ENCODE measurements at regions not wholly inside any gene's neighbourhood (a gene's known extent, or its start where the extent isn't known, plus 50 kb on each side); places are given as distances from the start of the nearest gene placed in this dataset.

DNA sequence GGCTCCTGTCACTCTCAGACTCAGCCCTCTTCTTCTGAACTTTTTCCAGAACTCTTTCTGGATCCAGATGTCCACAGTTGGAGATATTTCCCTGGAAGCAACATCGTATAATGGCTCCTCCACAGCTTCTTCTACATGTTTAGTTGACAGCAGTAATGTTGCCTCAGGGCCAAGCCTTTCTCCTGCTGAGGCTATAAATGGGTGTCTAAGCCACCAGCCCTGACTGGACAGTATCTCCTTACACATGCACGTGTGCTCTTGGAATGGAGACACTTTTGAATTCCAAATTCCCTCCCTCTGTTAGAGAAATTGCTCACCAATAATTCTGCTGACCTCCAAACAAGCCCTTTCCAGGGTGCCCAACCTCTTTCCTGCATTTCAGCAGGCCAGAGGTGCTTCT is 156.2 kb upstream of the PIK3C3 start:
- Mint-ChIP-seq H3K9me3 (no peaks in the 10 kb centered on the region), H3K4me1 (no peaks in the 10 kb centered on the region), H3K36me3 (ENCODE audit: low read depth) (no peaks in the 10 kb centered on the region), H3K27ac (no peak overlapping the region), H3K27me3 (ENCODE audit: insufficient read depth, low read depth, poor library complexity) (peaks cover 6% of the 10 kb centered on the region), H3K4me3 (no peak overlapping the region)
- no peaks in the 10 kb centered on the region for H3K79me2 ChIP-seq (replicated peaks; ENCODE audit: insufficient read depth)
- ATAC-seq (no peak), DNase-seq (ENCODE audit: low spot score) (no peak)
- no peaks in the 10 kb centered on the region for H4K20me1 ChIP-seq (replicated peaks; ENCODE audit: insufficient read depth)
- no peak overlapping the region for H3K4me3 ChIP-seq
- TF ChIP-seq NANOG (IDR thresholded peaks at IDR 0.05; ENCODE audit: borderline replicate concordance) (no peak), EZH2phosphoT487 (IDR thresholded peaks at IDR 0.05; ENCODE audit: unreplicated experiment) (no peak), STAT1 (IDR thresholded peaks at IDR 0.05; ENCODE audit: unreplicated experiment) (no peak), ZNF331 (CRISPR knock-in tag; IDR thresholded peaks at IDR 0.05; ENCODE audit: low read depth) (no peak), JUNB (IDR thresholded peaks at IDR 0.05; ENCODE audit: unreplicated experiment) (no peak), CREB1 (CRISPR knock-in tag; IDR thresholded peaks at IDR 0.05; ENCODE audit: low read depth) (no peak), ZNF114 (CRISPR knock-in tag; IDR thresholded peaks at IDR 0.05) (no peak)
- H2AFZ ChIP-seq = peak overlapping the region; percentile 35; the same call in 1 of the 2 replicates
- H3K36me3 ChIP-seq (ENCODE audit: insufficient read depth) = no peaks in the 10 kb centered on the region
- H3K9me2 ChIP-seq (ENCODE audit: insufficient read depth) = peaks cover 3% of the 10 kb centered on the region
- no peaks in the 10 kb centered on the region for H3K27me3 ChIP-seq (ENCODE audit: insufficient read depth)
- H3K4me2 ChIP-seq = no peak overlapping the region
- H3K27ac ChIP-seq (ENCODE audit: low read depth) = no peak overlapping the region
- H3F3A ChIP-seq (replicated peaks; ENCODE audit: low read depth) = no peaks in the 10 kb centered on the region
- H3K4me1 ChIP-seq (ENCODE audit: insufficient read depth) = no peaks in the 10 kb centered on the region

DNA sequence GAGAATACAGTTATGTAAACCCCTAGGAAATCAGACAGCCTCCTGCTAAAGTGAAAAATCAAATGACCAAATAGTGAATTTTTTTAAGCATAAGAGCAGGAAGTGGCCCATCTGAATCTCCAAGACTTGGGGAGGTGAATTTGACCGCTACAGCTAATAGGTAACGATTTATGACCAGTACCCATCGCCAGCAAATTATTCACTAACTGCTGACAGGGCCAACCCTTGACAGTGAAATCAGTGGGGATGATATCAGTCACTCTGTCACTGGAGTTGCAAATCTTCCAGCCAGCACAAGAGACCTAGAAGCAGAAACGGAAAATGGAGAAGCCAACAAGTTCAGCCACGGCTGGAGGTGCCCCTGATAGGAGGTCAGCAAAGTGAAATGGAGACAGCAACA is 164.3 kb upstream of the PIK3C3 start:
- no peaks in the 10 kb centered on the region for H3K27me3 ChIP-seq (ENCODE audit: insufficient read depth)
- H3K4me1 ChIP-seq (ENCODE audit: insufficient read depth) = no peaks in the 10 kb centered on the region
- Mint-ChIP-seq H3K4me1 (no peaks in the 10 kb centered on the region), H3K4me3 (no peak overlapping the region), H3K36me3 (ENCODE audit: low read depth) (no peaks in the 10 kb centered on the region), H3K27ac (no peak overlapping the region), H3K27me3 (ENCODE audit: insufficient read depth, low read depth, poor library complexity) (peaks cover 4% of the 10 kb centered on the region), H3K9me3 (no peaks in the 10 kb centered on the region)
- ATAC-seq (no peak), DNase-seq (ENCODE audit: low spot score) (no peak)
- H3K9me2 ChIP-seq (ENCODE audit: insufficient read depth) = peaks cover 5% of the 10 kb centered on the region; the same call in 1 of the 2 replicates
- H3K79me2 ChIP-seq (replicated peaks; ENCODE audit: insufficient read depth) = no peaks in the 10 kb centered on the region
- no peaks in the 10 kb centered on the region for H3K36me3 ChIP-seq (ENCODE audit: insufficient read depth)
- TF ChIP-seq, protein P1, sequence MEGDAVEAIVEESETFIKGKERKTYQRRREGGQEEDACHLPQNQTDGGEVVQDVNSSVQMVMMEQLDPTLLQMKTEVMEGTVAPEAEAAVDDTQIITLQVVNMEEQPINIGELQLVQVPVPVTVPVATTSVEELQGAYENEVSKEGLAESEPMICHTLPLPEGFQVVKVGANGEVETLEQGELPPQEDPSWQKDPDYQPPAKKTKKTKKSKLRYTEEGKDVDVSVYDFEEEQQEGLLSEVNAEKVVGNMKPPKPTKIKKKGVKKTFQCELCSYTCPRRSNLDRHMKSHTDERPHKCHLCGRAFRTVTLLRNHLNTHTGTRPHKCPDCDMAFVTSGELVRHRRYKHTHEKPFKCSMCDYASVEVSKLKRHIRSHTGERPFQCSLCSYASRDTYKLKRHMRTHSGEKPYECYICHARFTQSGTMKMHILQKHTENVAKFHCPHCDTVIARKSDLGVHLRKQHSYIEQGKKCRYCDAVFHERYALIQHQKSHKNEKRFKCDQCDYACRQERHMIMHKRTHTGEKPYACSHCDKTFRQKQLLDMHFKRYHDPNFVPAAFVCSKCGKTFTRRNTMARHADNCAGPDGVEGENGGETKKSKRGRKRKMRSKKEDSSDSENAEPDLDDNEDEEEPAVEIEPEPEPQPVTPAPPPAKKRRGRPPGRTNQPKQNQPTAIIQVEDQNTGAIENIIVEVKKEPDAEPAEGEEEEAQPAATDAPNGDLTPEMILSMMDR (conservative IDR thresholded peaks at IDR 0.05; ENCODE audit: low read depth in 2 of 2) = no peak
- TF ChIP-seq POLR2AphosphoS5 (IDR thresholded peaks at IDR 0.05; ENCODE audit: low read depth) = no peak
- TF ChIP-seq EZH2 (IDR thresholded peaks at IDR 0.05; ENCODE audit: low read depth, unreplicated experiment) = no peak
- H3K4me2 ChIP-seq = no peak overlapping the region
- H3F3A ChIP-seq (replicated peaks; ENCODE audit: low read depth) = no peaks in the 10 kb centered on the region
- H3K27ac ChIP-seq (ENCODE audit: low read depth) = no peak overlapping the region
- H3K4me3 ChIP-seq = no peak overlapping the region
- H4K20me1 ChIP-seq (replicated peaks; ENCODE audit: insufficient read depth) = no peaks in the 10 kb centered on the region
- H2AFZ ChIP-seq = no peak overlapping the region

DNA sequence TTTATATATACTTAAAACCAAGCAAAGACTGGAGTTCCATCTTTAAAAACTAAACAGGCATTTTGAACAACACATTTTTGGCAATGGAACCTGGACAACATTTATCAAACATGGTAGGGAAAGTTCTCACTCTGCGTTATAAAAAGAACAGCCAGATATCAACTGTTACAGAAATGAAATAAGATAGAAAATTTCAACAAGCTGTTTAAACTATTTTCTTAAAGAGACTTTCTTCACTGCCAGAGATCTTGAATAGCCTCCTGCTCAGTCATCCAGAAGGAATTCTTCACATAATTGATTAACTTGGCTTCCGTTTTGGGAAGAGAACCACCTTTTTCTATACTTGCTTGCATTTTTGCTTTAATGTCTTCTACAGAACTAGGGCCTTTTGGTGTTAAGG is 166.0 kb upstream of the PIK3C3 start:
- ATAC-seq = no peak
- Mint-ChIP-seq H3K9me3 (no peaks in the 10 kb centered on the region), H3K27me3 (ENCODE audit: insufficient read depth, low read depth, poor library complexity) (peaks cover 2% of the 10 kb centered on the region), H3K36me3 (ENCODE audit: low read depth) (no peaks in the 10 kb centered on the region), H3K4me1 (no peaks in the 10 kb centered on the region), H3K27ac (no peak overlapping the region), H3K4me3 (no peak overlapping the region)
- no peak for DNase-seq (ENCODE audit: low spot score)
- no peaks in the 10 kb centered on the region for H3K27me3 ChIP-seq (ENCODE audit: insufficient read depth)
- no peaks in the 10 kb centered on the region for H3K36me3 ChIP-seq (ENCODE audit: insufficient read depth)
- no peak overlapping the region for H3K27ac ChIP-seq (ENCODE audit: low read depth)
- no peaks in the 10 kb centered on the region for H3K4me1 ChIP-seq (ENCODE audit: insufficient read depth)
- H3F3A ChIP-seq (replicated peaks; ENCODE audit: low read depth) = no peaks in the 10 kb centered on the region
- no peaks in the 10 kb centered on the region for H3K79me2 ChIP-seq (replicated peaks; ENCODE audit: insufficient read depth)
- H3K4me3 ChIP-seq = no peak overlapping the region
- H4K20me1 ChIP-seq (replicated peaks; ENCODE audit: insufficient read depth) = no peaks in the 10 kb centered on the region
- no peak overlapping the region for H3K4me2 ChIP-seq
- peaks cover 3% of the 10 kb centered on the region; the same call in 1 of the 2 replicates for H3K9me2 ChIP-seq (ENCODE audit: insufficient read depth)
- no peak overlapping the region for H2AFZ ChIP-seq
- TF ChIP-seq, protein P2, sequence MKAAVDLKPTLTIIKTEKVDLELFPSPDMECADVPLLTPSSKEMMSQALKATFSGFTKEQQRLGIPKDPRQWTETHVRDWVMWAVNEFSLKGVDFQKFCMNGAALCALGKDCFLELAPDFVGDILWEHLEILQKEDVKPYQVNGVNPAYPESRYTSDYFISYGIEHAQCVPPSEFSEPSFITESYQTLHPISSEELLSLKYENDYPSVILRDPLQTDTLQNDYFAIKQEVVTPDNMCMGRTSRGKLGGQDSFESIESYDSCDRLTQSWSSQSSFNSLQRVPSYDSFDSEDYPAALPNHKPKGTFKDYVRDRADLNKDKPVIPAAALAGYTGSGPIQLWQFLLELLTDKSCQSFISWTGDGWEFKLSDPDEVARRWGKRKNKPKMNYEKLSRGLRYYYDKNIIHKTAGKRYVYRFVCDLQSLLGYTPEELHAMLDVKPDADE (IDR thresholded peaks at IDR 0.05) = no peak
- TF ChIP-seq NANOG (IDR thresholded peaks at IDR 0.05; ENCODE audit: borderline replicate concordance) (no peak), EZH2 (IDR thresholded peaks at IDR 0.05; ENCODE audit: low read depth, unreplicated experiment) (no peak), CREB1 (CRISPR knock-in tag; IDR thresholded peaks at IDR 0.05; ENCODE audit: low read depth) (no peak), EZH2phosphoT487 (IDR thresholded peaks at IDR 0.05; ENCODE audit: unreplicated experiment) (no peak), STAT1 (IDR thresholded peaks at IDR 0.05; ENCODE audit: unreplicated experiment) (no peak)
- TF ChIP-seq, protein P3, sequence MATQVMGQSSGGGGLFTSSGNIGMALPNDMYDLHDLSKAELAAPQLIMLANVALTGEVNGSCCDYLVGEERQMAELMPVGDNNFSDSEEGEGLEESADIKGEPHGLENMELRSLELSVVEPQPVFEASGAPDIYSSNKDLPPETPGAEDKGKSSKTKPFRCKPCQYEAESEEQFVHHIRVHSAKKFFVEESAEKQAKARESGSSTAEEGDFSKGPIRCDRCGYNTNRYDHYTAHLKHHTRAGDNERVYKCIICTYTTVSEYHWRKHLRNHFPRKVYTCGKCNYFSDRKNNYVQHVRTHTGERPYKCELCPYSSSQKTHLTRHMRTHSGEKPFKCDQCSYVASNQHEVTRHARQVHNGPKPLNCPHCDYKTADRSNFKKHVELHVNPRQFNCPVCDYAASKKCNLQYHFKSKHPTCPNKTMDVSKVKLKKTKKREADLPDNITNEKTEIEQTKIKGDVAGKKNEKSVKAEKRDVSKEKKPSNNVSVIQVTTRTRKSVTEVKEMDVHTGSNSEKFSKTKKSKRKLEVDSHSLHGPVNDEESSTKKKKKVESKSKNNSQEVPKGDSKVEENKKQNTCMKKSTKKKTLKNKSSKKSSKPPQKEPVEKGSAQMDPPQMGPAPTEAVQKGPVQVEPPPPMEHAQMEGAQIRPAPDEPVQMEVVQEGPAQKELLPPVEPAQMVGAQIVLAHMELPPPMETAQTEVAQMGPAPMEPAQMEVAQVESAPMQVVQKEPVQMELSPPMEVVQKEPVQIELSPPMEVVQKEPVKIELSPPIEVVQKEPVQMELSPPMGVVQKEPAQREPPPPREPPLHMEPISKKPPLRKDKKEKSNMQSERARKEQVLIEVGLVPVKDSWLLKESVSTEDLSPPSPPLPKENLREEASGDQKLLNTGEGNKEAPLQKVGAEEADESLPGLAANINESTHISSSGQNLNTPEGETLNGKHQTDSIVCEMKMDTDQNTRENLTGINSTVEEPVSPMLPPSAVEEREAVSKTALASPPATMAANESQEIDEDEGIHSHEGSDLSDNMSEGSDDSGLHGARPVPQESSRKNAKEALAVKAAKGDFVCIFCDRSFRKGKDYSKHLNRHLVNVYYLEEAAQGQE (IDR thresholded peaks at IDR 0.05; ENCODE audit: unreplicated experiment) = no peak

Data from GM23338 (cell line).